Fibroblast of skin of left quadriceps (primary cell): ENCODE measurements at regions not wholly inside any gene's neighbourhood (a gene's known extent, or its start where the extent isn't known, plus 50 kb on each side); places are given as distances from the start of the nearest gene placed in this dataset.

Experiments
- DNase-seq, 2 experiments: peaks; one replicate each; pipeline ENCODE4 v3.0.0-alpha.2; 2013; ENCODE audit warnings: low read depth in 2 of 2

DNA sequence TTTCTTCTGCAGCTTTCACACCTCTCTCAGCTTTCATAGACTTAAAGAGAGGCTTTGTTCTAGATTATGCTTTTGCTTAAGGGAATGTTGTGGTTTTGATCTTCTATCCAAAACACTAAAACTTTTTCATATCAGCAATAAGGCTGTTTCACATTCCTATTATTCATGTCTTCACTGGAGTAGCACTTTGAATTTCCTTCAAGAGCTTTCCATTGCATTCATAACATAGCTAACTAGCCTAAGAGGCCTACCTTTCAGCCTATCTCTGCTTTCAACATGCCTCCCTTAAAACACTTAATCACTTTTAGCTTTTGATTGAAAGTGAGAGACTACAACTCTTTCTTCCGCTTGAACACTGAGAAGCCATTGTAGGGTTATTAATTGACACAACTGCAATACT, 1117.0 kb upstream of the PHF14 start:
- no peak for DNase-seq

- no peak for DNase-seq
Measured at GRCh38 chr7:9863545-9863944, 1110.1 kb upstream of the PHF14 start.

DNA sequence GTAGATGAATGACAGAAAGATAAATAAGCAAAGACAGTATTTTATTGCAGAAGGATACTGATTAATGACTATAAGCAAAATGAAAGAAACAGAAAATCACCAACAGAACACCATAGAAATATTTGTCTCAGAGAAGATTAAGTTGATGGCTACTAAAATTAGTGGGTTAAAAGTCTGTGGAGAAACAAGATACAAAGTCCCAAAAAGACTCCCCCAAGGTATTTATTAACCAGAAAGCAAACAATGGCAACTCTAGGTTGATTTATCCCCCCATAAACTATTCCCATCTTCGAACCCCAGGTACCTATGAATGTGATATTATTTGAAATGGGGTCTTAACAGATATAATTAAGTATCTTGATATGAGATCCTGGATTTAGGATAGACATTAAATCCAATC, 1104.5 kb upstream of the PHF14 start:
- no peak for DNase-seq

GRCh38 chr7:9869566-9869965, 1104.1 kb upstream of the PHF14 start:
- DNase-seq = no peak

GRCh38 chr7:9870674-9871073, 1103.0 kb upstream of the PHF14 start:
- DNase-seq = no peak

- DNase-seq = no peak
Measured at GRCh38 chr7:9874182-9874581, 1099.5 kb upstream of the PHF14 start.

GRCh38 chr7:9876053-9876452, 1097.6 kb upstream of the PHF14 start:
- DNase-seq = no peak

DNA sequence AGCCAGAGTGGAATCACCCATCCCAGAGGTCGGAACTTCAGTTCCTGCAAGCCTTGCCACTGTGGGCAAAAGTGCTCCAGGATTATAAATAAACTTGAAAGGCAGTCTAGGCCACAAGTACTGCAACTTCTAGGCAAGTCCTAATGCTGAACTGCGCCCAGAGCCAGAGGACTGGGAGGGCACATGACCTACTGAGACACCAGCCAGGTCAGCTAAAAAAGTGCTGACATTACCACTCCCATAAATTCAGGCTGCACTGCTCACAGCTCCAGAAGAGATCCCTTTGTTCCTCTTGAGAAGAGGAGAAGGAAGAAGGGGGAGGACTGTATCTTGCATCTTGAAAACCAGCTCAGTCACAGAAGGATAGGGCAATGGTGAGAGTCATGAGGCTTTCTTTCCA, 1084.1 kb upstream of the PHF14 start:
- no peak for DNase-seq

GRCh38 chr7:9890092-9890491, 1083.6 kb upstream of the PHF14 start:
- DNase-seq = no peak

DNA sequence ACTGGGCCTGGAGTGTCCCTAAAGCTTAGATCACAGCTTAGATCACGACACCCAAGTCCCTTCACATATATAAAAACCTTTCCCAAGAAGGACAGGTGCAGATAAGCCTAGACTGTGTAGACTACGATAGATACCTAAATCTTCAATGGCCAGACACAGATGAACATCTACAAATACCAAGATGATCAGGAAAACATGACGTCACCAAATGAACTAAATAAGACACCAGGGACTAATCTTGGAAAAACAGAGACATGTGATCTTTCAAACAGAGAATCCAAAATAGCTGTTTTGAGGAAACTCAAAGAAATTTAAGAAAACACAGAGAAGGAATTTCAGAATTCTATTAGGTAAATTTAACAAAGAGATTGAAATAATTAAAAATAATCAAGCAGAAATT, 1082.6 kb upstream of the PHF14 start:
- no peak for DNase-seq

- no peak for DNase-seq
Measured at GRCh38 chr7:9900339-9900738, 1073.3 kb upstream of the PHF14 start.

GRCh38 chr7:9921326-9921725, 1052.3 kb upstream of the PHF14 start:
- DNase-seq = no peak

DNA sequence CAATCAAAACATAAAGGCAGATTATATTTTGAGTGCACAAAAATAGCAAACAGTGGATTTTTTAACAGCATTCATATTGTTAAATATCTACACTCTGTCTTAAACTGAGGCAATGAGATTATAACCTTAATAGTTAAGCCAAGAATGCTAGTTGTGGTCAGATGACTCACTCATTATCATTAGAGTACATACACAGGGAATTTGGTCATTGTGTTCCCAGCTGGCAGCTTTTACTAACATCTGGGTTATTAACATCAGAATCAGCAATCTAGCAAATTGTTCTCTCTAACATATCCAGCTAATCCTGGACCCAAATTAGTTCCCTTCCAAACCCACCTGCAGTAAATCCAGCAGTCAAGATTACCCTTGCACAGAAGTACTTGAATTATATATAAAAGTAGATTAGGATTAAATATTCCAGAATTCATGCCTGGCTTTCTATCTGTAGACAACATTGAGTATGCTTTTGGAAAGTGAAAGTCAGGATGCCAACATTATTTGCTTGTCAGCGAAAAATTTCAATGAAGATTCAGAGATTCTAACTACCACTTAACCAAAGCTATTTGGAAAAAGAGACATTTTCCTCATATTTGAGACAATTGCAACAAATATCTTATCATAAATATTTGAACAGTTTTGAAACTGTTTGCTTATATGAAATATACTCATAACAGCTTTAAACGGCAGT, 1035.6 kb upstream of the PHF14 start:
- peak; percentile 16 to 24 for DNase-seq

GRCh38 chr7:9939176-9939575, 1034.5 kb upstream of the PHF14 start:
- no peak for DNase-seq

- no peak for DNase-seq
Measured at GRCh38 chr7:9945131-9945530, 1028.5 kb upstream of the PHF14 start.

- DNase-seq = no peak
Measured at GRCh38 chr7:9945857-9946256, 1027.8 kb upstream of the PHF14 start.

- DNase-seq = no peak
Measured at GRCh38 chr7:9955138-9955537, 1018.5 kb upstream of the PHF14 start.

DNA sequence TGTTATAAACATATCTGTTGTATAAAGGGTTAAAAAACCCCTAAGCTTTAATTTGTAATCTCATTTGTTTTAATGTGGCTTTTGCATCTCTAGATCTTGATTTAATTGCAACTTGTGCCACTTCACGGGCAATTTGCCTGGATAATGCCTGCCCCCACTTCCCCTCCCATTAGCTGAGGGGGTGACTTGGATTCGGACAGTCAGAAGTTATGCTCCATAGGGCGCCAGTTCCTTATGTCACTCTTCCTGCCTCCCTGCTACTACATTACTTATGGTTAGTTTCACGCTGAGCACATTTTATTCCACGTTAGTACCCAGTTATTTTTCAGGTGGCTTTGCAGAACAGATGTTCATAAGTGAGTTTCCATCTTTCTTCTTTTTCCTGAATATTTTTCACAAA, 1015.2 kb upstream of the PHF14 start:
- DNase-seq = no peak

GRCh38 chr7:9960460-9960859, 1013.2 kb upstream of the PHF14 start:
- DNase-seq = no peak

- no peak for DNase-seq
Measured at GRCh38 chr7:9961161-9961922, 1012.3 kb upstream of the PHF14 start.

DNA sequence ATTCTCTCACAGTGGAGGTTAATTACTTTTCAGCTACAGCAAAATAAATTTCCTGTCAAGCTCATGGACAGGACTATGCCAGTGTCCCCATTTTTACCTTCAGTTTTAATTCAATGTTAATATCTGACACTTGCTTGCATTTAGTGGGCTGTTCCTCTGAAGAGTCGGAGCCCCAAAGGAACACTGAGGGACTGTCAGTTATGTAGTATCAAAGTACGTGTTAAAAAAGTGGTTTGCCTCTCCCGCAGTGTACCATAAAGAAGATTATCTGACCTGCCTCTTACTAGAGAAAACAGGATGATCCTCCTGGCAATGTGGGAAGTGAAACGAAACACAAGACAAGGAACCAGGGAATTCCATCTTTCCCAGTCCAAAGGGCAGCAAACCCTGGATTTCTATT, 1010.9 kb upstream of the PHF14 start:
- no peak for DNase-seq

DNA sequence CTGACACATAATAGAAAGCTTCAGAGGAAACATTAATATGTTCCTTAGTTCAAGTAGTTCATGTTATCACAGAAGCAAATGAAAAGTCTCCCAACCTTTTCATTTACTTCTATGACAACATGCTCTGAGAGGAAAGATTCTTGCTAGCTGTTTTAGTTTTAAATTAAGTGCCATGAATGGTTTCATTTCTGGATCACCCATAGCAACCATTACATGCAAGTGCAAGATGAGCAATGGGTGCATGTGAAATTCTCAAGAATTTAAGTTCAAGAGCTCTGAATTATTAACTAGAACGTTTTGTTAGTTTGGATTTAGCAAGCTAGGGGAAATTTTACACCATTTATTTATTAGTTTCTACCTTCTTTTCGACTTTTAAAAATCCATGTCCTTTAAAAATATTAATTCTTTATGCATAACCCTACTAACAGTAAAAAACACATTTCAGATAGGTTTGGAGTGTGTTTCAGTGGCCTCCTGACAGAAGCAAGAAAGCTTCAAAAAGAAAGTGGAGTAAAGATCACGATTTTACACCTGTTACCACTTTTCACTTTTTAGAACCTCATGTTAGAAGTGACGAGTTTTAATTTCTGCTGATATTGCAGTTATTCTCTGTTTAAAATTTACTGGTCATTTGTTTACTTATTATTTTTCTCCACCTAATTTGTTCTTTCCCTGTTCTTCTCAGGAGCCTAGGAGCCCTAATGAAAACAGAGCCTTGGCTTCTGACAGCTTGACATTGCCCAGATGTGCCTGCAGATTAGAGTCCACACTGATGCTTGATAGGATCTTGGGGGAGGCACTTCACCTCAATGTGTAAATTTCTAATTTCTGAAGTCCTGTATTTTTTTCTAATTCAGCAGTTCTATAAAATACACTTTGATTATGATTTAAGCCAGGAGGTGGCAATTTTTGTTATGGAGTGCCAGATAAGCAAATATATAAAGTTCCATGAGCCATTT, 995.3 kb upstream of the PHF14 start:
- no peak for DNase-seq
